ENCODE measurements at regions not wholly inside any gene's neighbourhood (a gene's known extent, or its start where the extent isn't known, plus 50 kb on each side); places are given as distances from the start of the nearest gene placed in this dataset.

DNA sequence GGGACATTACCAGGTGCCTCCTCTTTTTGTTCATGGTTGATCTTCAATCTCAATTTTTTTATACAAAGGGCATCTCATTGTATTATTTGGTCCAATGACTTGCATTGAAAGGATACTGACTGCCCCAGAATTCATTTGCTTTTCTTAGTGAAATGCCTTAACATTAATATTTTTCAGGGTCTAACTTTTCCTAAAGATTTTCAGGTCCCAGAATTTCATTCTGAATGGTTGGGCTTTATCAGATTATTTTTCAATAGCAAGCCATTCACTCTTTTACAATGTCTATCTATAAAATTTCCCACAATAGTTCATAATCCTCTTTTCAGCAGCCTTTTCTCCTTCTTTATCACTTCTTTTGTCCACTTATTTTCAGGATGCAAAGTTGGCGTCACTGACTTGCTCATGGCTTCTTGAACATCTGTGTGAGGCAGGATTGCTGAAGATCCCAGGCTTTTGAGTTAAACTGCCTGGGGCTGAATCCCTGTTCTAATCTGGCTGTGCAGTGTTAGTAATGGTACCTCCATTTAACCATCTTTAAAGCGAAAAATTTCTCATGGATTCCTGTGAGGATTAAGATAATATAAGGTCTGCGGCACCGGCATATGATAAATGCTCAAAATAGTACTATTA is 131.7 kb upstream of the HDAC9 start:
- DNase-seq (ENCODE audit: low spot score) = no peak

DNA sequence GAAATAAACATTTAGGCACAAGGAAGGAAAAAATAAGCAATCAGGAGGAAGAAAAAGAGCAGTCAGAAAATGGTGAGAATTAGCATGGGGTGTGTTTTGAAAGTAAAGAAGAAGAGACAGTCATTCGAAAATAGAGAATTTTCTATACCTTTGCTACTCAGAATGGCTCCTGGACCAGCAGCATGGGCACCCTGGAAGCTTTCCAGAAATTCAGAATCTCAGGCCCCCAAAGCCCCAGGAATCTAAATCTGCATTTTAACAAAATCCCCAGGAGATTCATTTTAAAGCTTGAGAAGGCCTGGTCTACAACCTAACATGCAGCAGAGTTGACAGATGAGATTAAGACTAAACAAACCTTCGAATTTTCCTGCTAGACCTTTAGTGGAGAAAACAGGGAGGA is 131.2 kb upstream of the HDAC9 start:
- no peak for DNase-seq (ENCODE audit: low spot score)

DNA sequence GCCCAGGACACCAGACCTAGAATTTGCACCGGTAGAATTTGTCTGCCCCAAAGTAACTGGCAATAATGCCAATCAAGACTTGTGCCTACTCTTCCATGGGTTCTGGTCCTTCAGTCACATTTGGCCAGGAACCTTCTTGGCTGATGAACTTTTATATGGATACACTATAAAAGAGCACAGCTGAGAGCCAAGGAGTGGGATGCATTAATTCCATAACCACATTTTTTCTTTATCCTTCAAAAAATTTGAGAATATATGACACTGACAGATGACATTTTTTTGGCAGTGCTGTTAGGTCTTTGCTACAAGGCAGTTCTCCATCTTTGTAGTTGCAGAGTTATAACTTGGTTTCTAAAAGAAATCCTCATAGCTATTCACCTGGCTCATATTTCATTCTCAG is 129.2 kb upstream of the HDAC9 start:
- DNase-seq (ENCODE audit: low spot score) = no peak

DNA sequence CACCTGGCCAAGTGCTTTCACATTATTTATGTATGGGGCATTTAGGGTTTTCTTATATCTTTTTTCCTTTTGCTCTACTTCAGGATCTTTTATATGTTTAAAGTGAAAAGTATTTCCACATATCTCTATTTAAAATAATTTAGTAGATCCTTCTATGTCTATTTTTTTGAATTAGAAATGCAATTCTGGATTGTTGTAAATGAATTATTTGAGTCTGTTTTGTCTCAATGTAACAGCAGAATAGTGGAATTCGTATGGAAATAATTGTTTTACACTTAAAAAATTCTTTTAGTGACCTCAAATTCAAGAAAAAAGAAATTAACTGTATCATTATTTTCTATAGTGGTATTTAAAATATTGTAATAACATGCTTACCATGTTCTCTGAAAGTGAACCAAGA is 126.5 kb upstream of the HDAC9 start:
- DNase-seq (ENCODE audit: low spot score) = no peak

DNA sequence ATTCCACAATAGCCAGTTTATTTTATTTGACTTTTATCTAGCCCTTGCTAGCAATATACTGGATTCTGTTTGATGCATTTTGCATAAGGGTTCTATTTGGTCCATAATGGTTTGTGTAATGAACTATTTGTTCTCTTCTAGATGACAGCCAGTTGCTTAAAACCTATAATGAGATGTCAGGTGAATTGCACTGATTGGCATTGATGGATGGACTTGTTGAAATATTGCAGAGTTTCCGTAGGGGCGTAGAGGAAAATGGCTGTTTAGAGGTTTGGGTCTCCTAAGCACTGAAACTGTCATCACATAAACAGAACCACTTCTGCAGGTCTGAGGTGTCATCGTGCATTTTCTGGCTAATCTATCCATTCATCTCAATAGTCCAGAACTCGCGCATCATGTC is 124.9 kb upstream of the HDAC9 start:
- DNase-seq (ENCODE audit: low spot score) = no peak

DNA sequence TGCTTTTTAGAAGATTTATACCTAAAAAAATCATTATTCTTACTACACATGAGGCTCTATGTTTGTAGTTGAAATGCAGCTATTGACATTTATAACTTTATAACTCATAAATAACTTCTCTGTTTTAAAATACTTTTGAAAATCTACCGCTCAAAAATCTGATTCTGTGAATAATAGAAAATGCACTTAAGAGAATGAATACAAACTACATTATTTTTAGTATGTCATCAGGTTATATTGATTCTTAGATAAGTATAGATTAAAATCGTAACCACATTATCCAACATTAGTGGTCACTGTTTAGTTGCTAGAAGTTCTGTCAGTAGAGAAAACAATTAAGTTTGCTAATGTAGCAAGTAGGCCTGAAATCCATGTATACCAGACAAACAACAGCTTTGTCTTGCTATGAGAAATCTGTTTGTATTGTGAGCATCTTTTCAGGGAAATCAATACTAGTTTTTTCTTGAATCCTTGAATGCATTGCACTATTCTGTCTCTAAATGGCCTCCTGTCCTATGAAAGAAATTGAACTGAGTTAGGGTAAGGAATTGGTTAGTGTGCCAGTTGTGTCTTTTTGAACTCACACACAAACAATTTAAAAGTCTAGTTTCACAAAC is 116.5 kb upstream of the HDAC9 start:
- DNase-seq (ENCODE audit: low spot score) = no peak

DNA sequence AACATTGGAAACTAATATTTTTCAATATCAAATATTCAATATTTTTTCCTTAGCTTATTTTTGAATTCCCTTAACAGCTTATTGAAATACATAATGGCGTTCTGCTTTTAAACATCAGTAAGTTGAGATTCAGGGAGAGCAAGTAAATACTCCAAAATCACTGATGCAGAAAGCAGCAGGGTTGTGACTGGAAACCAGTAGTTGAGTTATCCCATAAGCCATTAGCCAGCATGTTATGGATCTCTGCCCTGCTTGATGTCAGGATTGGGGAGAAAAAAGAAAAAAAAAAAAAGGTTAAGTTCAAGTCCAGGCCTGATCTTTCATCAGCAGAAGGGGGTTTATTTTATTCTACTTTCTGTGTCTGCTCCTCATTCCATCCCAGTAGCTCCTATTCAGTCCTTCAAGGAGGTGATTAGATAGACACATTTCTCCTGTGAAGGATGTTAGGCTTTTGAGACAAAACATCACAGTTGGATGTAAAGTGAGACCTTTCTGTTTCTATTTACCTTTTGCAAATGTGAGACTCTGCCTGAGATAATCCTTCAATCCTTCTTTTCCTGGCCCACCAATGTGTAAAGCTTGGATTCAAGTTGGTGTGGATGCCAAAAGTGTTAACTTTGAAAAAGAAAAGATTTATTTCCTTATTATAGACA is 110.9 kb upstream of the HDAC9 start:
- no peak for DNase-seq (ENCODE audit: low spot score)

DNA sequence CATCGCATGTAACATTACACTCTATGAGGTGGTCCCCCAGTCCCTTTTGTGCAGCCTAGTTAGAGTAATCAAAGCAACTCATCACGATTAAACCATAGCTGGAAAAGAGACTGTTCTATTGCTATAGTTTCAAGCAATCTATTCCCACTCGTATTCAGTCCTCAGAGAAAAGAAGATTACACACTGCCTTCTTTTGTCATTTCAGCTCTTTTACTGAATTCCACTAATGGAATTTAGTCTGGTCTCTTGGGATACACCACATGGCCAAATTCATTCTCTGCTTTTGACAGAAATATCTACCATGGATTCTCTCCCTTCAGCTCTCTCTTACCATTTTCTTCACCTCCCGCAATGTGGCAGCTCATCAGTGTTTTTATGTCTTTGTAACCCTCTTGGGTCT is 108.9 kb upstream of the HDAC9 start:
- no peak for DNase-seq (ENCODE audit: low spot score)

DNA sequence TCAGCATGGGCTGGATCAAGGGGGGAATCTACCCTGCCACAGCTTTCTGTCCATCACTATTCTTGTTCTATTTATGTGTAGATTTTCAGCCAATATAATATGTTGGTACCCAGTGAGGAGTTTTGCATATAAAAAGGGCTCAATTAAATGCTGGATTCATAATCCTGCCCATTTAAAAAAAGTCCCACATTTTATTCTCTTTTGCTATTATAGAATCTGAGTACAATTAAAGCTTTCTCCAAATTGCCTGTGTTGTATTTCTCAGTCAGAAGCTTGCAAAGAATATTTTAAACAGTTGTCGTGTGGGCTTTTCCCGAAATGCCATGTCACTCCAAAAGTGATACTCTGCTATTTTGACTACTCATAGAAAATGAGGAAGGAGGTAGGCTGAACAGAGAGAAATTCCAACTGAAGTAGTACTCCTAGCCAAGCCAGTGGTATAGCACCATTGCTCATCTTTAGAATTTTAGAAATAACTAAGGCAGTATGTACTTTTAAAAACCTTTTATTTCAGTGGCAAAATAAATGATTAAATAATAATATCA is 108.3 kb upstream of the HDAC9 start:
- DNase-seq (ENCODE audit: low spot score) = no peak

DNA sequence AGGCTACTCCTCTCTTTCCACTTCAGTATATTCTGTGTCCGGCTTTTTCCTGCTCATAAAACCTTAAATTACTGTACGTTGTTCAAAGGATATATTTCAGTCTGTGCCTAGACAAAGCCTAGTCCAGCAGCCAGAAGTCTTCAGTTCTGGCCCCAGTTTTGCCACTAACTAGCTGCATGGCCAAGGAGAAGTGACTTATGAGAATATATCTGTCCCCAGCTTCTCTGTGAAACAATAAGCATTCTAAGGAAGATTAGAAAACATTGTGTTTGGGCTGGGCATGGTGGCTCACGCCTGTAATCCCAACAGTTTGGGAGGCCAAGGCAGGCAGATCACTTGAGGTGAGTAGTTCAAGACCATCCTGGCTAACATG is 105.0 kb upstream of the HDAC9 start:
- no peak for DNase-seq (ENCODE audit: low spot score)

DNA sequence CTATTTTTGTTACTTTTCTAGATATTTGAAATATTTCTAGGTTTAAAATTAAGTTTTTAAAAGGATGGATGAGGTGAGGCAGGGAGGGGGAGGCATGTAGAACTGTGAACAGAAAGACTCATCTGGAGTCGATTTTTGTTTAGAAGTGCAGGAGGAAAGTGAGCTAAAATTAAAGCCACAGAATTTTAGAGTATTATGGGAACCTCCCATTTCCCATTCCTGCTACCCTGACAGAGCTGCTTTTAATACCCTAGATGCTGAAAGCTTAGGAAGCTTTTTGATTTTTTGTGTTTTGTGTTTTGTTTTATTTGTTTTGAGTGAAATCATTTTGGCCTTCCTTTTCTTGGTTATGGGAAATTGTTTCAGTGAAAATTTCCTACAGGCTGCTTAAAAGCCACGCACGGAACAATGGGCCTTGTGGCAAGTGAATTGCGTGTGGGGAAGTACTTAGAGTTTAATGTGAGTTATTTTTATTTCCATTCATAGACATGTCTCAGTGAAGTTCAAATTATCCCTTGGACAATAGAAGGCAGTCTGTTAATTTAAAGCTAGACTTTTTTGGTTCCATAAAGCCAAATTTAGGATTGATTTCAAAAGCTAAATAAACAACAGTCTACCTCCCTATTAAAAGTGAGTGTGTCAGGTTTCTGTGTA is 102.0 kb upstream of the HDAC9 start:
- no peak for DNase-seq (ENCODE audit: low spot score)

DNA sequence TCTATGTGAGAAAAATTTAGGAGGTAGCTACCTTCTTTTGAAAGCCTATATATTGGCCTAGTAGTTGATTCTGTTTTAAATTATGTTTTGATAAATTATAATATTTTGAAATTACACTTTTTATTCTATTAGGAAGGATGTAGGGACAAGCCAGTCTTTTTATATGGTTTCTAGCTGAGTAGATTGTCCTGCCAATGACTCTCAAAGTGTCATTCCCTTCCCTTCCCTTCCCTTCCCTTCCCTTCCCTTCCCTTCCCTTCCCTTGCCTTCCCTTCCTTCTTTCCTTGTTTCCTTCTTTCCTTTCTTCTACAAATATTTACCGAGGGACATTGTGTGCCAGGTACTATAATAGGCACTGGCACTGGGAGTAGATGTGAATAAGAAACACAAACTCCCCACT is 99.7 kb upstream of the HDAC9 start:
- no peak for DNase-seq (ENCODE audit: low spot score)

DNA sequence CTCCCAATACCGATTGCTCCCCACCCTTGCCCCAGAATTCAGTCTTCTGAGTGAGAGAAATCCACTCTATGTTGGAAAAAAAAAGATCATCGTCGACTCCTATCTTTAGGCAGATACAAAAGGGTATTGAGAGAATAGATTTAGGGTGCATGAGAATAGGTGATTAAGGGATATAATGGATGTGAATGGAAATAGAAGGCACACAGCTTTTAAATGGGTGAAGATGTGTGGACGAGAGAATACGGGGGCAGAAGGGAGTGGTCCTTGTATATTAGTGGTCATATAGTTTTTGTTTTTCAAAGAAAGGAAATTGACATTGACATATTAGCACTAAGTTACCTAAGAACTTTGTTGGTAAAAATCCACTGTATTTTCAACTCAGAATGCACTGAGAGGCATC is 98.6 kb upstream of the HDAC9 start:
- DNase-seq (ENCODE audit: low spot score) = no peak

DNA sequence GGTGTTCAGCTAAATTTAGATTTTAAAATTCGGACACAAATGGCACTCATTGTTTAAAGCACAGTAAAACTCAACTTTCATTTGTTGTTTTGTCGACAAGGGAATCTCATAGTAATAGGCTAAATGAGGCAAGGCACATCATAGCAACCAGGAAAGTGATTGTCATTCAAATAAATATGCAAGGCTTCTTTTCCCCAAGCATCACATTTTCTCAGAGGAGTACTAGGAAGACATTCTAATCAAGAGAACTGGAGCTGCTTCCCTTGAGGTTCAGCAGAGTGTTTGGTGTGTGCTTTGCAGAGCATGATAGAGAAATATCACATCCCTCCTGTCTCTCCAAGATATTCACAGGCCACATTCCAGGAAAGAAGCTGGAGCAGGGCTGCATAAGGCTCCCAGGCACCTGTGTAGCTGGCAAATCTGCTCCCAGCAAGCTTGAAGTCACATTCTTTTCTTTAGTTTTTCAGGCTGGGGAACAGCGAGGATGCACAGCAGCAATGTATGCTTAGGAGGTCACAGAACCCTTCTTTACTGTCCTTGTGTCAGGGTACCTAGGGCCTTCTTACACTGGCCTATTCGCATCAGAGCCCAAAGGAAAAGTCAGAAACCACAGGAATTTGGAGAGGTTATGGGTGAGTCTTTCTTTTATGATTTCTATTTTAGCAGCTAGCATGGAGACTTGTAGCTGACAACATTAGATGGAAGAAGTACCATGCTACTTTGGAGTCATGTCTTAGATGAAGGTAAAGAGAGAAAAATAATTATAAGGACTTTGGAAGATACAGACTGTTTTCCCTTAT is 95.9 kb upstream of the HDAC9 start:
- no peak for DNase-seq (ENCODE audit: low spot score)

DNA sequence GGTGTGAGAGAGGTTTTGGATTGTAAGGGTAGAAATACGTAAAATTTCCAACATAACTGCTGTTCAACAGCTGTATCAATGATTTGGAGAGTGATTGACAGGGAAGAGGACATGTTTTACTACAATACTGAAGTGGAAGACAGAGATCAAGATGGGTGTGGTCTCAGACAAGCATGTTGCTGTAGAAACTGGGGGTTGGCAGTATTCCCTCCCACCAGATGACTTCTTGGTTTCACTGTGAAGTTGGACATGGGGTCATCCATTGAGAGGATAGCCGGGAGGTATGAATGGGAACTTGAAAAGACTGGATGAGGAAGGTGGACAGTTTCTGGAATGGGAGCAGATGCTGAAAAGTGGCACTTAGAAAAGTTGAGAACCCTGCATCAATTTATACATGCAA is 95.3 kb upstream of the HDAC9 start:
- DNase-seq (ENCODE audit: low spot score) = no peak

DNA sequence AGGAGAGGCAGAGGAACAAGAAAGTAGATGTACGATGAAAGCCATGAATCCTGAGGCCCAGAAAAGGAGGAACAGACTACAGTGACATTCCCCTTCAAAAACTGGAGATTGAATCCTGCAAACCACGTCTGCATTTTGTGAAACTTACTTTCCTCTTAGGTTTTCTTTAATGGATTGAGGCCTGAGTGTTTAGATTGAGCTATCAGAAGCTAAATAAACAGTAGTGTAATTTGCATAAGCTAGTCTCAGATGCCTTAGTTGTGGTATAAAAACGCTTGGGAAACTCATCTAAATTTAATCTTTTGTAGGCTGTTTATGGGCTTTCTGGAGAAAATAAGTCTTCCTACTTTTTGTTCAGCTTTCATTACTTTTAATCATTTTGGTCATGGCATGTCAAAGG is 94.8 kb upstream of the HDAC9 start:
- no peak for DNase-seq (ENCODE audit: low spot score)

DNA sequence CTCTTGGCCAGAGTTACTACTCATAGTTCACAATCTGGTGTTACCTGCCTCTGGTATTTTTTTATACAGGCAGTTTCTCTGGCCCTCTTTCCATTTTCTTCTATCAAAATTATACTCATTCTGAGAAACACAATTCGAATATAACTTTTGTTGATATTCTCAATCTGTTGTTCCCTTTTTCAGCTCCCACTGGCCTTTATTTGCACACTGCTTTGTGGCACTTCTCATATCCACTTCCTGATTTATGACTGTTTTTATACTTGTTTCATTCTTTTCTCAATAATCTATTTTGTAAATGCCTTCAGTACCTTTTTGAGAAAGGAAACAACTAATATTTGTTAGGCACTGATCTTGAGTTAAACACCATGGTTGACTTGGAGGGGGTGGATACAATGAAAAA is 93.8 kb upstream of the HDAC9 start:
- DNase-seq (ENCODE audit: low spot score) = no peak

DNA sequence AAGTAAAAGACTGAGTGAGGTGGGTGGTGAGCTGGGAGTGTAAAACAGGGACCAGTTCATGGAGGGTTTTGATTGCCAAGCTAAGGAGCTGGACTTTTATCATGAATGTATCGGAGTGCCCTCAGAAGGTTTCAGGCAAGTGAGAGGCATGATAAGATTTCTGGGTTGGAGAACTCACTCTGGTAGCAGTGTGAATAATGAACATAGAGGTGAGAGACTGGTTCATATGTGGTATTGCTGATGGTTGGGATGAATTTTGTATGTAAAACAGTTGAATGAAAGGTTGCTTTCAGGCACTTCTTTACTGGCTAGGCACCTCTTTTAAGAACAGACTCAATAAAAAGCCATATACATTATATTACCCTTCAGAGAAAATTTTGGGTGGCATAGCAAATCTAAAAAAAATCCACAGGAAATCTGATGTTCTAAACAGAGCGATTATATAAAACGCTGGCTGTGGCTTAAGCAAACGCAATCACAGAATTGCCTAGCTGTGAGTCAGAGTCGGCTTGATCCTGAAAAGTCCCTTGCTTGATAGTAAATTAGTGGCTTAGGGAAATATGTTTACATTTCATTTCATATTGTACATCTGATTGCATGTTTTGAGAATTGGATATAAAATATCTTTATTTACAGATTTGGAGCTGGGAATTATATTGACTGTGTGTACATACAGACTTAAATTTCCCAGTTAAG is 92.9 kb upstream of the HDAC9 start:
- DNase-seq (ENCODE audit: low spot score) = no peak

DNA sequence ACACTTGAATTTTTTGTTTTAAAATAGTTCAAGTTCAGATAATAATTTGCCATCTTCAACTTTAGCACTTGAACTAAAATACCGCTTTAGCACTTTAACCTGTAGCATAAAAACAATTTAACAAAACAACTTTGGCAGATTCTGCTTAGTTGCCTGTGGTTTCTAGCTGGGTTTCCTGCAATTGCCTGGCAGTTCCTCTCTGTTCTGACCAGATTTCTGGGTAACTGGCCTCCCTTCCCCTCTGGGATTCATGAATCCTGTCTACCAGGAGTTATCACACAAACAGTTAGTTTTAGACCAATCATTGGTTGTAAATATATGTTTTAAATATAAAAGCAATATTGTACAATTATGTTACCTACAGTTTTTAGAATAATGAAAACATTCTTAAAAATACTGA is 89.8 kb upstream of the HDAC9 start:
- no peak for DNase-seq (ENCODE audit: low spot score)

DNA sequence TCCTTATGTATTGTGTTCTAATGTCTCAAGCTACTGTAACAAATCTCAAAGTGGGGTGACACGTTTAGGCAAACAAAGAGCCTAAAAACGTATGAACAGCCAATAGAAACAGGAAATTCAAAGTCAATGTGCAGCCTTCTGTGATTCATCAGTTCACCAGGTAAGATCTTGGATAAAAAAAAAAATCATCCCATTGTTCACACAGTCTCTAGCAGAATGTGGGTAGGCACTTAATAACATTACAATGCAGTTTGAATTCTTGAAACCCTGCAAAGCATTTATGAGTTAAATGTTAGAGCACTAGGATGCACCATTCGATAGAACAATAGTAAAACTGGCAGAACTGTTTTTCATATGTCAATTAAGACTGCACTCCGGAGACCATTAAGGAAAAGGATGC is 88.2 kb upstream of the HDAC9 start:
- no peak for DNase-seq (ENCODE audit: low spot score)

DNA sequence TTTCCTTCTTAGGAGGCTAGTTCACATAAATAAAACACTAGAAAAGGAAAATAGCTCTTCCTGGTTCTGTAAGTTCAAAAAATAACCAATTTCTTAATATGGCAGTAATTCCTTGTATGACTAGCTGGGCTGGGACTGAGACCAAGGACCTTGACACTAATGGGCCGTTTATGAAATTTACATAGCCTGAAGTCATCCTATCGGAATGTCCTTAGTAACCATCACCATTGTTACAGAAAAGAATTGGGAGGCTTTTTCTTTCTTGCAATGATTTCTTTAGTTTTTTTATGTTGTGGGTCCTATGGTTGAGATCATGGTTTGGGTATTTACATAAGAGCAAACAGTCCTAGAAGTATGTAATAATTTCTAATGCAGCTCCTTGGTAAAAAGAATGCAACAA is 87.1 kb upstream of the HDAC9 start:
- DNase-seq (ENCODE audit: low spot score) = no peak

DNA sequence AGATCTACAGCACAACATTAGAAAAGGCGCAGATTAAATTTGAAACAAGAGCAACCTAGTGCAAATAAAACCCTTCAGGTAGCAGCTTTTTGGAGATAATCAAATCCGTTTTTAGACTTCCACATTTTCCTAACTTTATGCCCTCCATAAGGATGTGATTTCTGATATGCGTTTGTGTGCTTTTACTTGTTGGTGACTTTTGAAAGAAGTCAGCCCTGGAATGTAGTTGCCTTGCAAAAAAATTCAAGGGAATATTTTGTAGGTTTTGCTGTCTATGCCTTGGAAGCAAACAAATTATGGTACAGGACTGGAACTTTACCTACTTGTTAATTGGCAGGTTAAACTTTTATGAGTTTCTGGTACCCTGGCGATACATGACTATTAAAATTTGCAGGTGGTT is 86.7 kb upstream of the HDAC9 start:
- no peak for DNase-seq (ENCODE audit: low spot score)

Data from D341Med (cell line).